ENCODE measurements at regions not wholly inside any gene's neighbourhood (a gene's known extent, or its start where the extent isn't known, plus 50 kb on each side); places are given as distances from the start of the nearest gene placed in this dataset.

- Histone ChIP-seq H3K4me3 (ENCODE audit: low read length) (no peak overlapping the region), H4K20me1 (ENCODE audit: low read length) (no peaks in the 10 kb centered on the region), H3F3A (ENCODE audit: low read length, unreplicated experiment) (no peaks in the 10 kb centered on the region), H3K27me3 (ENCODE audit: low read length) (no peaks in the 10 kb centered on the region), H3K9ac (ENCODE audit: low read length) (no peak overlapping the region), H3K9me3 (ENCODE audit: low read length) (no peaks in the 10 kb centered on the region), H3K79me2 (ENCODE audit: low read length) (peaks cover 16% of the 10 kb centered on the region; the same call in 1 of the 2 replicates), H3K27ac (ENCODE audit: low read length) (no peak overlapping the region), H3K9me2 (replicated peaks; ENCODE audit: low read length) (no peaks in the 10 kb centered on the region), H2AFZ (ENCODE audit: low read length) (no peak overlapping the region), H3K36me3 (ENCODE audit: low read depth, low read length) (no peaks in the 10 kb centered on the region), H3K4me1 (ENCODE audit: insufficient read depth, low read length) (peaks cover 26% of the 10 kb centered on the region), H3K4me2 (ENCODE audit: low read length) (no peak overlapping the region)
- CTCF ChIA-PET: interaction anchor here (0.6 kb wide), 1 partner anchor 60 kb away, joined by 3 read pairs; no protein-coding TSS in a partner anchor
- no peak for TF ChIP-seq CTCF (conservative IDR thresholded peaks at IDR 0.05; ENCODE audit: low read depth, low read length)
- TF ChIP-seq EZH2phosphoT487 (IDR thresholded peaks at IDR 0.05; ENCODE audit: borderline replicate concordance, low read length): no peak
- no peak for TF ChIP-seq EZH2 (IDR thresholded peaks at IDR 0.05; ENCODE audit: low read length, unreplicated experiment)
- no TSS peak for BruUV-seq (replicated peaks)
- DNase-seq: no peak
- intact Hi-C loops (cut with micrococcal nuclease): no loop called here
- POLR2A ChIA-PET (ENCODE audit: unreplicated experiment): interaction anchor here (0.7 kb wide), 1 partner anchor 700 kb away, joined by 4 read pairs; no protein-coding TSS in a partner anchor
- no peak for ATAC-seq
These were observed 278.3 kb upstream of the DMRT1 start for GRCh38 chr9:563200-563599.

- Histone ChIP-seq H3K4me3 (ENCODE audit: low read length) (no peak overlapping the region), H3K9me2 (replicated peaks; ENCODE audit: low read length) (no peaks in the 10 kb centered on the region), H3F3A (ENCODE audit: low read length, unreplicated experiment) (no peaks in the 10 kb centered on the region), H3K27me3 (ENCODE audit: low read length) (no peaks in the 10 kb centered on the region), H4K20me1 (ENCODE audit: low read length) (no peaks in the 10 kb centered on the region), H3K79me2 (ENCODE audit: low read length) (no peaks in the 10 kb centered on the region), H3K9ac (ENCODE audit: low read length) (no peak overlapping the region), H3K27ac (ENCODE audit: low read length) (no peak overlapping the region), H2AFZ (ENCODE audit: low read length) (no peak overlapping the region), H3K4me2 (ENCODE audit: low read length) (no peak overlapping the region), H3K36me3 (ENCODE audit: low read depth, low read length) (no peaks in the 10 kb centered on the region), H3K9me3 (ENCODE audit: low read length) (no peaks in the 10 kb centered on the region), H3K4me1 (ENCODE audit: insufficient read depth, low read length) (peaks cover 13% of the 10 kb centered on the region; the same call in 1 of the 2 replicates)
- intact Hi-C loops (cut with micrococcal nuclease): no loop called here
- BruUV-seq (replicated peaks): no TSS peak
- TF ChIP-seq EZH2phosphoT487 (IDR thresholded peaks at IDR 0.05; ENCODE audit: borderline replicate concordance, low read length): no peak
- TF ChIP-seq CTCF (conservative IDR thresholded peaks at IDR 0.05; ENCODE audit: low read depth, low read length): no peak
- TF ChIP-seq EZH2 (IDR thresholded peaks at IDR 0.05; ENCODE audit: low read length, unreplicated experiment): no peak
- CTCF ChIA-PET: no interaction called here
- ATAC-seq: no peak
- POLR2A ChIA-PET (ENCODE audit: unreplicated experiment): no interaction called here
- no peak for DNase-seq
These were observed 276.0 kb upstream of the DMRT1 start for GRCh38 chr9:565528-565927.

- H3K9me2 ChIP-seq (replicated peaks; ENCODE audit: low read length): no peaks in the 10 kb centered on the region
- H3K79me2 ChIP-seq (ENCODE audit: low read length): no peaks in the 10 kb centered on the region
- no peaks in the 10 kb centered on the region for H3K27me3 ChIP-seq (ENCODE audit: low read length)
- TF ChIP-seq EZH2 (IDR thresholded peaks at IDR 0.05; ENCODE audit: low read length, unreplicated experiment): no peak
- no peak for TF ChIP-seq CTCF (conservative IDR thresholded peaks at IDR 0.05; ENCODE audit: low read depth, low read length)
- TF ChIP-seq EZH2phosphoT487 (IDR thresholded peaks at IDR 0.05; ENCODE audit: borderline replicate concordance, low read length): no peak
- DNase-seq (no peak), ATAC-seq (no peak)
- H2AFZ ChIP-seq (ENCODE audit: low read length): no peak overlapping the region
- H3K9ac ChIP-seq (ENCODE audit: low read length): no peak overlapping the region
- H3F3A ChIP-seq (ENCODE audit: low read length, unreplicated experiment): no peaks in the 10 kb centered on the region
- no peak overlapping the region for H3K27ac ChIP-seq (ENCODE audit: low read length)
- no peaks in the 10 kb centered on the region for H3K9me3 ChIP-seq (ENCODE audit: low read length)
- H3K4me1 ChIP-seq (ENCODE audit: insufficient read depth, low read length): no peaks in the 10 kb centered on the region
- POLR2A ChIA-PET (ENCODE audit: unreplicated experiment): no interaction called here
- H3K4me2 ChIP-seq (ENCODE audit: low read length): no peak overlapping the region
- no TSS peak for BruUV-seq (replicated peaks)
- CTCF ChIA-PET: no interaction called here
- H4K20me1 ChIP-seq (ENCODE audit: low read length): no peaks in the 10 kb centered on the region
- no peak overlapping the region for H3K4me3 ChIP-seq (ENCODE audit: low read length)
- no peaks in the 10 kb centered on the region for H3K36me3 ChIP-seq (ENCODE audit: low read depth, low read length)
- intact Hi-C loops (cut with micrococcal nuclease): no loop called here
These were observed 274.3 kb upstream of the DMRT1 start for GRCh38 chr9:567128-567746.
